RWPE2 (cell line): ENCODE measurements at regions not wholly inside any gene's neighbourhood (a gene's known extent, or its start where the extent isn't known, plus 50 kb on each side); places are given as distances from the start of the nearest gene placed in this dataset.

ENCODE experiments used
- ATAC-seq: fragments of 200-7000 bp; cut with Tn5 transposase; 3 replicates; pipeline ENCODE4 v1.9.1; 2021; ENCODE audit warnings: low read depth
- DNase-seq: peaks from one replicate; pipeline ENCODE4 v3.0.0-alpha.2; 2020; ENCODE audit warnings: low spot score
- H3K27ac ChIP-seq: fragments of 450-650 bp; 2 replicates; pipeline ENCODE4 v1.5.1; 2017; ENCODE audit warnings: mild to moderate bottlenecking; ENCODE audit not compliant: poor library complexity, severe bottlenecking
- H3K27me3 ChIP-seq: fragments of 250-450 bp; sonication (Bioruptor Pico); 2 replicates; pipeline ENCODE4 v1.5.1; 2021; ENCODE audit warnings: mild to moderate bottlenecking, moderate library complexity; ENCODE audit not compliant: insufficient read depth, poor library complexity, severe bottlenecking
- H3K36me3 ChIP-seq: fragments of 250-450 bp; sonication (Bioruptor Pico); 2 replicates; pipeline ENCODE4 v1.5.1; 2020; ENCODE audit warnings: low read depth, mild to moderate bottlenecking, moderate library complexity
- H3K4me1 ChIP-seq: fragments of 250-450 bp; sonication (Bioruptor Pico); 2 replicates; pipeline ENCODE4 v1.5.1; 2021; ENCODE audit warnings: mild to moderate bottlenecking, moderate library complexity; ENCODE audit not compliant: insufficient read depth, poor library complexity, severe bottlenecking
- H3K4me3 ChIP-seq: fragments of 250-450 bp; sonication (Bioruptor Pico); 2 replicates; pipeline ENCODE4 v1.5.1; 2021; ENCODE audit warnings: mild to moderate bottlenecking, moderate library complexity; ENCODE audit not compliant: severe bottlenecking
- H3K9me3 ChIP-seq: fragments of 250-450 bp; sonication (Bioruptor Pico); 2 replicates; pipeline ENCODE4 v1.5.1; 2021; ENCODE audit warnings: mild to moderate bottlenecking, moderate library complexity; ENCODE audit not compliant: severe bottlenecking
- CTCF ChIP-seq: fragments of 450-650 bp; IDR thresholded peaks from one replicate; pipeline ENCODE4 v1.5.1; 2017; ENCODE audit warnings: mild to moderate bottlenecking, moderate library complexity; ENCODE audit not compliant: poor library complexity, severe bottlenecking

GRCh38 chr10:37713642-37714041 lies 143.8 kb downstream of the ZNF248 start:
- DNase-seq (no peak), ATAC-seq (no peak)
- no peak overlapping the region for H3K4me3 ChIP-seq
- H3K4me1 ChIP-seq: no peaks in the 10 kb centered on the region
- no peaks in the 10 kb centered on the region for H3K9me3 ChIP-seq
- no peaks in the 10 kb centered on the region for H3K36me3 ChIP-seq
- no peak for TF ChIP-seq CTCF
- no peak overlapping the region for H3K27ac ChIP-seq
- no peaks in the 10 kb centered on the region for H3K27me3 ChIP-seq

- Histone ChIP-seq H3K27ac (no peak overlapping the region), H3K4me3 (no peak overlapping the region), H3K9me3 (no peaks in the 10 kb centered on the region), H3K27me3 (no peaks in the 10 kb centered on the region), H3K4me1 (no peaks in the 10 kb centered on the region), H3K36me3 (no peaks in the 10 kb centered on the region)
- DNase-seq (no peak), ATAC-seq (no peak)
- TF ChIP-seq CTCF: no peak
These were observed 144.3 kb downstream of the ZNF248 start for GRCh38 chr10:37713132-37713501.

- no peak for ATAC-seq
- H3K4me3 ChIP-seq: no peak overlapping the region
- H3K9me3 ChIP-seq: no peaks in the 10 kb centered on the region
These were observed 144.8 kb downstream of the ZNF248 start for GRCh38 chr10:37712489-37713131.

GRCh38 chr10:37711617-37712488 lies 145.6 kb downstream of the ZNF248 start:
- H3K4me3 ChIP-seq: no peak overlapping the region

More at GRCh38 chr10:37712489-37713131, 144.8 kb downstream of the ZNF248 start:
- no peaks in the 10 kb centered on the region for H3K27me3 ChIP-seq
- H3K4me1 ChIP-seq: no peaks in the 10 kb centered on the region
- DNase-seq: no peak
- H3K36me3 ChIP-seq: no peaks in the 10 kb centered on the region
- no peak overlapping the region for H3K27ac ChIP-seq
- no peak for TF ChIP-seq CTCF

More at GRCh38 chr10:37711617-37712488, 145.6 kb downstream of the ZNF248 start:
- Histone ChIP-seq H3K4me1 (no peaks in the 10 kb centered on the region), H3K9me3 (no peaks in the 10 kb centered on the region), H3K27me3 (no peaks in the 10 kb centered on the region), H3K36me3 (no peaks in the 10 kb centered on the region), H3K27ac (no peak overlapping the region)
- ATAC-seq (no peak), DNase-seq (no peak)
- no peak for TF ChIP-seq CTCF
